BJ (cell line): ENCODE measurements at regions not wholly inside any gene's neighbourhood (a gene's known extent, or its start where the extent isn't known, plus 50 kb on each side); places are given as distances from the start of the nearest gene placed in this dataset.

Experiments used
- CTCF ChIA-PET: fragments of 350-600 bp; formaldehyde crosslinking; extraction: SDS; loops from one replicate; lab custom pipeline; 2021; ENCODE audit warnings: antibody characterized with exemption, inconsistent platforms; lab: Yijun Ruan, JAX
- POLR2A ChIA-PET: fragments of 300-600 bp; sonication (Branson Sonifier 250); formaldehyde crosslinking; extraction: SDS; loops from one replicate; lab custom pipeline; 2021; ENCODE audit warnings: antibody characterized with exemption; lab: Charles Lee
- DNase-seq: peaks from one replicate; pipeline ENCODE4 v3.0.0-alpha.2; 2011; ENCODE audit warnings: low read depth
- H3K27me3 ChIP-seq: 2 replicates; pipeline ENCODE4 v1.6.0; 2011; ENCODE audit warnings: low read length; ENCODE audit not compliant: control insufficient read depth, insufficient read depth
- H3K36me3 ChIP-seq: 2 replicates; pipeline ENCODE4 v1.5.1; 2011; ENCODE audit warnings: low read length; ENCODE audit not compliant: control insufficient read depth, insufficient read depth
- H3K4me3 ChIP-seq: 2 replicates; pipeline ENCODE4 v1.5.1; 2011; ENCODE audit warnings: low read depth, mild to moderate bottlenecking, control low read depth, low read length
- CTCF ChIP-seq: IDR thresholded peaks from 2 replicates; pipeline ENCODE4 v1.5.1; 2011; ENCODE audit warnings: low read depth, mild to moderate bottlenecking, control low read depth, inconsistent platforms, low read length, moderate library complexity; ENCODE audit not compliant: insufficient read depth

- POLR2A ChIA-PET: no interaction called here
- Histone ChIP-seq H3K36me3 (no peaks in the 10 kb centered on the region), H3K27me3 (peaks cover 31% of the 10 kb centered on the region), H3K4me3 (no peak overlapping the region)
- no peak for DNase-seq
- TF ChIP-seq CTCF: no peak
- CTCF ChIA-PET: interaction anchor here (0.6 to 1.9 kb wide), 4 partner anchors 10 to 787 kb away, joined by 3 to 5 read pairs (median 3); no protein-coding TSS in a partner anchor
Measured at GRCh38 chr11:19353287-19353850, 112.6 kb upstream of the E2F8 start.

- H3K27me3 ChIP-seq: peaks cover 31% of the 10 kb centered on the region
- CTCF ChIA-PET: interaction anchor here (0.6 to 1.0 kb wide), 2 partner anchors 9 to 787 kb away, joined by 3 read pairs; no protein-coding TSS in a partner anchor
- TF ChIP-seq CTCF: no peak
Measured at GRCh38 chr11:19352771-19353160, 112.0 kb upstream of the E2F8 start.

GRCh38 chr11:19352072-19352770 lies 111.5 kb upstream of the E2F8 start:
- ChIA-PET POLR2A (no interaction called here), CTCF (interaction anchor here (1.0 kb wide), 1 partner anchor 8 kb away, joined by 3 read pairs; no protein-coding TSS in a partner anchor)
- Histone ChIP-seq H3K36me3 (no peaks in the 10 kb centered on the region), H3K27me3 (peaks cover 34% of the 10 kb centered on the region), H3K4me3 (no peak overlapping the region)
- no peak for TF ChIP-seq CTCF
- DNase-seq: no peak

More at GRCh38 chr11:19352771-19353160, 112.0 kb upstream of the E2F8 start:
- Histone ChIP-seq H3K36me3 (no peaks in the 10 kb centered on the region), H3K4me3 (no peak overlapping the region)
- no peak for DNase-seq
- POLR2A ChIA-PET: no interaction called here

- no peak for DNase-seq
- ChIA-PET CTCF (no interaction called here), POLR2A (no interaction called here)
- no peaks in the 10 kb centered on the region for H3K36me3 ChIP-seq
- no peak for TF ChIP-seq CTCF
- peaks cover 38% of the 10 kb centered on the region for H3K27me3 ChIP-seq
- no peak overlapping the region for H3K4me3 ChIP-seq
Measured at GRCh38 chr11:19351426-19351825, 110.7 kb upstream of the E2F8 start.

GRCh38 chr11:19350160-19350559 lies 109.4 kb upstream of the E2F8 start:
- CTCF ChIA-PET: interaction anchor here (2.7 kb wide), 1 partner anchor 23 kb away, joined by 9 read pairs; no protein-coding TSS in a partner anchor
- H3K27me3 ChIP-seq: peaks cover 43% of the 10 kb centered on the region
- DNase-seq: no peak

More at GRCh38 chr11:19350160-19350559, 109.4 kb upstream of the E2F8 start:
- Histone ChIP-seq H3K36me3 (no peaks in the 10 kb centered on the region), H3K4me3 (no peak overlapping the region)
- no peak for TF ChIP-seq CTCF
- POLR2A ChIA-PET: no interaction called here
